ENCODE measurements at regions not wholly inside any gene's neighbourhood (a gene's known extent, or its start where the extent isn't known, plus 50 kb on each side); places are given as distances from the start of the nearest gene placed in this dataset.
"Not testable (repeated sequence)": the region's sequence is repeated elsewhere in the genome, so short reads cannot be mapped to it uniquely, and the experiment has no call there.

- H3K36me3 ChIP-seq = no peaks in the 10 kb centered on the region
- no peak for DNase-seq (ENCODE audit: low spot score)
- no peaks in the 10 kb centered on the region for H3K4me1 ChIP-seq (replicated peaks)
- intact Hi-C loops (cut with DNase I) = no loop called here
- H3K4me3 ChIP-seq = no peak overlapping the region
- H3K27ac ChIP-seq = no peak overlapping the region
- WGBS = 82% methylated on average over 2 of the region's 2 CpGs
- TF ChIP-seq POLR2AphosphoS5 (IDR thresholded peaks at IDR 0.05) (no peak), CTCF (IDR thresholded peaks at IDR 0.05) (no peak), POLR2A (IDR thresholded peaks at IDR 0.05) (no peak)
- no peaks in the 10 kb centered on the region for H3K27me3 ChIP-seq (replicated peaks; ENCODE audit: insufficient read depth)
- H3K9me3 ChIP-seq = no peaks in the 10 kb centered on the region
These were observed 235.1 kb upstream of the ANKH start for GRCh38 chr5:15106530-15107283.

- Histone ChIP-seq H3K9me3 (no peaks in the 10 kb centered on the region), H3K27ac (no peak overlapping the region), H3K36me3 (no peaks in the 10 kb centered on the region), H3K4me3 (no peak overlapping the region), H3K4me1 (replicated peaks) (no peaks in the 10 kb centered on the region), H3K27me3 (replicated peaks; ENCODE audit: insufficient read depth) (no peaks in the 10 kb centered on the region)
- WGBS = 61% methylated on average over 2 of the region's 2 CpGs
- peak; percentile 7 for DNase-seq (ENCODE audit: low spot score)
- intact Hi-C loops (cut with DNase I) = no loop called here
- TF ChIP-seq POLR2A (IDR thresholded peaks at IDR 0.05) (no peak), CTCF (IDR thresholded peaks at IDR 0.05) (peak; percentile 18 to 69 (median 50)), POLR2AphosphoS5 (IDR thresholded peaks at IDR 0.05) (no peak)
These were observed 234.3 kb upstream of the ANKH start for GRCh38 chr5:15105799-15106393.

GRCh38 chr5:15103864-15104263, 232.3 kb upstream of the ANKH start:
- DNase-seq (ENCODE audit: low spot score) = no peak
- intact Hi-C loops (cut with DNase I) = no loop called here

GRCh38 chr5:15103130-15103529, 231.6 kb upstream of the ANKH start:
- intact Hi-C loops (cut with DNase I) = no loop called here
- Histone ChIP-seq H3K4me1 (replicated peaks) (no peaks in the 10 kb centered on the region), H3K9me3 (no peaks in the 10 kb centered on the region), H3K27ac (no peak overlapping the region), H3K4me3 (no peak overlapping the region), H3K36me3 (no peaks in the 10 kb centered on the region), H3K27me3 (replicated peaks; ENCODE audit: insufficient read depth) (no peaks in the 10 kb centered on the region)
- TF ChIP-seq POLR2A (IDR thresholded peaks at IDR 0.05) (no peak), CTCF (IDR thresholded peaks at IDR 0.05) (no peak), POLR2AphosphoS5 (IDR thresholded peaks at IDR 0.05) (no peak)
- DNase-seq (ENCODE audit: low spot score) = no peak
- WGBS = 31% methylated on average over 5 of the region's 5 CpGs

More at GRCh38 chr5:15103864-15104263, 232.3 kb upstream of the ANKH start:
- Histone ChIP-seq H3K4me3 (no peak overlapping the region), H3K4me1 (replicated peaks) (no peaks in the 10 kb centered on the region), H3K27ac (no peak overlapping the region), H3K36me3 (no peaks in the 10 kb centered on the region), H3K27me3 (replicated peaks; ENCODE audit: insufficient read depth) (no peaks in the 10 kb centered on the region), H3K9me3 (no peaks in the 10 kb centered on the region)
- WGBS = 84% methylated on average over 3 of the region's 3 CpGs
- TF ChIP-seq CTCF (IDR thresholded peaks at IDR 0.05) (no peak), POLR2A (IDR thresholded peaks at IDR 0.05) (no peak), POLR2AphosphoS5 (IDR thresholded peaks at IDR 0.05) (no peak)

GRCh38 chr5:15097552-15097951, 226.0 kb upstream of the ANKH start:
- TF ChIP-seq POLR2AphosphoS5 (IDR thresholded peaks at IDR 0.05) (no peak), POLR2A (IDR thresholded peaks at IDR 0.05) (no peak), CTCF (IDR thresholded peaks at IDR 0.05) (no peak)
- Histone ChIP-seq H3K9me3 (no peaks in the 10 kb centered on the region), H3K36me3 (no peaks in the 10 kb centered on the region), H3K4me1 (replicated peaks) (no peaks in the 10 kb centered on the region), H3K27me3 (replicated peaks; ENCODE audit: insufficient read depth) (no peaks in the 10 kb centered on the region), H3K4me3 (no peak overlapping the region), H3K27ac (no peak overlapping the region)
- DNase-seq (ENCODE audit: low spot score) = no peak
- intact Hi-C loops (cut with DNase I) = no loop called here

GRCh38 chr5:15096686-15097085, 225.1 kb upstream of the ANKH start:
- H3K4me3 ChIP-seq; H3K27me3 ChIP-seq (replicated peaks; ENCODE audit: insufficient read depth); H3K36me3 ChIP-seq; DNase-seq (ENCODE audit: low spot score); H3K27ac ChIP-seq; H3K9me3 ChIP-seq; H3K4me1 ChIP-seq (replicated peaks); intact Hi-C loops (cut with DNase I): not testable (repeated sequence)
- 91% methylated on average over 7 of the region's 22 CpGs for WGBS
